ENCODE measurements at regions not wholly inside any gene's neighbourhood (a gene's known extent, or its start where the extent isn't known, plus 50 kb on each side); places are given as distances from the start of the nearest gene placed in this dataset.

DNA sequence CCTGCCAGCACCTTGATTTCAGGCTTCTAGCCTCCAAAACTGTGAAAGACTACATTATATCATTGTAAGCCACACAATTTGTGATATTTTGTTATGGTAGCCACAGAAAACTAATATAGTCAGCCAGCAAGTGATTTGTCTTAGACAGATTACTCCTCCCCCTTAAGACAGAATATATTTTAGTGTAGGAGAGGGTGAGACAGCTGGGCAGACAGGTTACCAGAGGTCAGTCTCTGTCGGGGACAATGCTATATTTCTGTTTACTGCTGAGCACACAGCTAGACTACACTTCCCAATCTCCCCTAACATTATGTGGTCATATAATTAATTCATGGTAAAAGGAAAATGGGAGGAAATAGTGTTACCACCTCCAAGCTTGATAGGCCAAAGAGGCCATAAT, 185.8 kb upstream of the PIK3C3 start:
- no peak overlapping the region for H3K4me3 ChIP-seq (ENCODE audit: extremely low read depth in 1 of 4, insufficient read depth in 2 of 4, low read depth in 3 of 4, low read length in 4 of 4)
- no peak overlapping the region for H4K91ac ChIP-seq (replicated peaks; ENCODE audit: insufficient read length, low read length)
- H4K8ac ChIP-seq (ENCODE audit: extremely low read depth, insufficient read depth, low read length), result no peak overlapping the region
- H2BK120ac ChIP-seq (replicated peaks; ENCODE audit: low read depth, low read length), result no peak overlapping the region
- no peak overlapping the region for H3K4me2 ChIP-seq (ENCODE audit: insufficient read depth in 1 of 2, low read depth in 2 of 2, low read length in 2 of 2)
- no peaks in the 10 kb centered on the region for H3K23me2 ChIP-seq (ENCODE audit: low read depth, low read length)
- H3K4ac ChIP-seq (replicated peaks; ENCODE audit: insufficient read length, low read depth, low read length), result no peak overlapping the region
- no peak overlapping the region for H2AK5ac ChIP-seq (ENCODE audit: low read depth, low read length)
- 75% methylated on average over 1 of the region's 1 CpG; no CpG with 5 or more reads in 1 of the 2 experiments for WGBS, 2 experiments (ENCODE audit: extremely low coverage in 1 of 2, insufficient coverage in 1 of 2, insufficient read length in 1 of 2, insufficient replicate concordance in 2 of 2, low coverage in 1 of 2, low lambda C conversion rate in 2 of 2, missing lambda C conversion rate in 1 of 2)
- H4K20me1 ChIP-seq (replicated peaks in 1 of 2; ENCODE audit: control insufficient read depth in 1 of 2, insufficient read depth in 2 of 2, low read length in 2 of 2), result no peaks in the 10 kb centered on the region
- no peak overlapping the region for H4K5ac ChIP-seq (ENCODE audit: insufficient read length, low read depth, low read length)
- no peak overlapping the region for H3K56ac ChIP-seq (replicated peaks; ENCODE audit: insufficient read length, low read depth, low read length)
- no peaks in the 10 kb centered on the region for H3K9me3 ChIP-seq (ENCODE audit: insufficient read depth in 2 of 2, low read depth in 1 of 2, low read length in 1 of 2)
- no peaks in the 10 kb centered on the region for H3K79me1 ChIP-seq (ENCODE audit: low read depth, low read length)
- H3K14ac ChIP-seq (ENCODE audit: insufficient read length), result no peak overlapping the region
- no peak overlapping the region for H3K9ac ChIP-seq (replicated peaks in 1 of 4; ENCODE audit: extremely low read depth in 1 of 4, low read depth in 3 of 4, low read length in 3 of 4)
- no peaks in the 10 kb centered on the region for H3K79me2 ChIP-seq (ENCODE audit: control insufficient read depth in 1 of 2, insufficient read depth in 2 of 2, low read length in 2 of 2)
- DNase-seq (ENCODE audit: low read depth in 1 of 2, low spot score in 2 of 2) (no peak), FAIRE-seq (no peak)
- peaks cover 0 to 2% (median 0%) of the 10 kb centered on the region in 4 experiments; a peak in 2 of 7 replicates for H3K4me1 ChIP-seq (replicated peaks in 1 of 4; ENCODE audit: control insufficient read depth in 3 of 4, insufficient read depth in 4 of 4, low read length in 3 of 4)
- H3K18ac ChIP-seq (ENCODE audit: extremely low read depth, low read length), result no peak overlapping the region
- no peaks in the 10 kb centered on the region for H3K36me3 ChIP-seq (ENCODE audit: control insufficient read depth in 2 of 4, insufficient read depth in 4 of 4, low read length in 3 of 4)
- H3K23ac ChIP-seq (ENCODE audit: insufficient read length), result no peak overlapping the region
- H2BK5ac ChIP-seq (ENCODE audit: low read depth, low read length), result no peak overlapping the region
- H3K27me3 ChIP-seq (replicated peaks in 1 of 4; ENCODE audit: control insufficient read depth in 3 of 4, extremely low read depth in 1 of 4, insufficient read depth in 3 of 4, low read length in 3 of 4), result no peaks in the 10 kb centered on the region
- no peak overlapping the region for H2BK20ac ChIP-seq (ENCODE audit: low read length)
- no peak overlapping the region for H2BK15ac ChIP-seq (ENCODE audit: low read length)
- H3K27ac ChIP-seq (ENCODE audit: low read depth, low read length), result no peak overlapping the region
- CTCF ChIA-PET (ENCODE audit: partially characterized antibody), result interaction anchor here (1.5 to 2.1 kb wide), 3 partner anchors 14 to 136 kb away, joined by 3 to 7 read pairs (median 5); no protein-coding TSS in a partner anchor
- POLR2A ChIA-PET (ENCODE audit: partially characterized antibody), result no interaction called here
- H2BK12ac ChIP-seq (ENCODE audit: low read depth, low read length), result no peak overlapping the region
- H2AFZ ChIP-seq (ENCODE audit: low read length), result no peak overlapping the region
- TF ChIP-seq BCL11A (IDR thresholded peaks at IDR 0.05; ENCODE audit: low read depth in 2 of 2, low read length in 2 of 2) (no peak), TEAD4 (IDR thresholded peaks at IDR 0.05; ENCODE audit: low read depth, low read length) (no peak), TAF7 (optimal IDR thresholded peaks at IDR 0.05; ENCODE audit: borderline replicate concordance, low read depth, low read length) (no peak), JUN (IDR thresholded peaks at IDR 0.05; ENCODE audit: low read depth, low read length) (no peak)

Measured in H1 (cell line).